OCI-LY7 (cell line): ENCODE measurements at regions not wholly inside any gene's neighbourhood (a gene's known extent, or its start where the extent isn't known, plus 50 kb on each side); places are given as distances from the start of the nearest gene placed in this dataset.

ENCODE experiments used
- CTCF ChIP-seq: fragments of 200-600 bp; sonication (generic); conservative IDR thresholded peaks from 2 replicates; pipeline ENCODE4 v1.5.1; 2014; ENCODE audit warnings: mild to moderate bottlenecking, antibody characterized with exemption, low read length, moderate library complexity, mixed read lengths
- EZH2phosphoT487 ChIP-seq: fragments of 200-600 bp; sonication (generic); IDR thresholded peaks from 2 replicates; pipeline ENCODE4 v1.6.1; 2018; ENCODE audit warnings: low read depth, borderline replicate concordance, mild to moderate bottlenecking, mixed run types, antibody characterized with exemption, low read length, moderate library complexity, mixed read lengths

DNA sequence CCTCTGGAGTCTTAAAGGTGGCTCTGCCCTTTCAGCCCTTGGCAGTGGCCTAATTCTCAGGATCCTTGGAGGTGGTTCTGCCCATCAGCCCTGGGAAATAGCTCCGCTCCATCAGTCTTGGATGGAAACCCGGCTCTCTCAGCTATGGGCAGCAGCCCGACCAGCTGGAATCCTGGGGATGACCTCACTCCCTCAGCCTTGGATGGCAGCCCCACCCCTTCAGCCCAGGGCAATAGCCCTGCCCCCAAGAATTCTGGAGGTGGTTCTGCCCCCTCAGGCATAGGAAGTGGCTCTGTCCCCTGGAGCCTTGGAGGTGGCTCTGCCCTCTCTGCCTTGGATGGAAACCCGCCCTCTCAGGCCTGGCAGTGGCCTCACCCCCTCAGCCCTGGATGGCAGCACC is 127.7 kb downstream of the RBMX2 start:
- no peak for TF ChIP-seq CTCF
- no peak for TF ChIP-seq EZH2phosphoT487
